AG04450 (cell line): ENCODE measurements at regions not wholly inside any gene's neighbourhood (a gene's known extent, or its start where the extent isn't known, plus 50 kb on each side); places are given as distances from the start of the nearest gene placed in this dataset.

Experiments used
- CTCF ChIA-PET: fragments of 300-600, 350-600 bp; formaldehyde crosslinking; extraction: SDS; loops from one replicate; lab custom pipeline; 2022; ENCODE audit warnings: antibody characterized with exemption, inconsistent platforms; lab: Charles Lee
- POLR2A ChIA-PET: fragments of 350-600 bp; formaldehyde crosslinking; extraction: SDS; loops from one replicate; lab custom pipeline; 2021; ENCODE audit warnings: antibody characterized with exemption, inconsistent platforms; lab: Yijun Ruan, JAX
- DNase-seq: peaks from one replicate; pipeline ENCODE4 v3.0.0-alpha.2; 2011; ENCODE audit warnings: low read depth, low spot score
- H3K27ac ChIP-seq: one replicate; pipeline ENCODE4 v1.5.1; 2012; ENCODE audit warnings: low read depth, low read length, control low read depth
- H3K27me3 ChIP-seq: one replicate; pipeline ENCODE4 v1.6.0; 2012; ENCODE audit warnings: low read length; ENCODE audit not compliant: control insufficient read depth, insufficient read depth
- H3K4me3 ChIP-seq: 2 replicates; pipeline ENCODE4 v1.5.1; 2011; ENCODE audit warnings: mild to moderate bottlenecking, low read depth, low read length, control low read depth
- H3K9me3 ChIP-seq: 2 replicates; pipeline ENCODE4 v1.5.1; 2012; ENCODE audit warnings: low read length; ENCODE audit not compliant: control insufficient read depth, insufficient read depth
- CTCF ChIP-seq: IDR thresholded peaks from 2 replicates; pipeline ENCODE4 v1.5.1; 2011; ENCODE audit warnings: low read depth, low read length, control low read depth, inconsistent platforms

GRCh38 chr15:58283302-58283701 lies 145.1 kb downstream of the AQP9 start:
- TF ChIP-seq CTCF, result no peak
- no peaks in the 10 kb centered on the region for H3K9me3 ChIP-seq
- ChIA-PET CTCF (interaction anchor here (0.6 kb wide), 1 partner anchor 467 kb away, joined by 3 read pairs; no protein-coding TSS in a partner anchor), POLR2A (no interaction called here)
- DNase-seq, result no peak
- H3K4me3 ChIP-seq, result no peak overlapping the region
- no peaks in the 10 kb centered on the region for H3K27me3 ChIP-seq
- H3K27ac ChIP-seq, result no peak overlapping the region

GRCh38 chr15:58284293-58284692 lies 146.1 kb downstream of the AQP9 start:
- CTCF ChIA-PET, result no interaction called here
- no peak for DNase-seq

GRCh38 chr15:58285212-58285920 lies 146.4 kb upstream of the LIPC start:
- Histone ChIP-seq H3K27ac (no peak overlapping the region), H3K27me3 (no peaks in the 10 kb centered on the region), H3K4me3 (no peak overlapping the region), H3K9me3 (no peaks in the 10 kb centered on the region)
- ChIA-PET POLR2A (no interaction called here), CTCF (no interaction called here)
- TF ChIP-seq CTCF, result no peak
- no peak for DNase-seq

More at GRCh38 chr15:58284293-58284692, 146.1 kb downstream of the AQP9 start:
- Histone ChIP-seq H3K4me3 (no peak overlapping the region), H3K27ac (no peak overlapping the region), H3K27me3 (no peaks in the 10 kb centered on the region), H3K9me3 (no peaks in the 10 kb centered on the region)
- TF ChIP-seq CTCF, result no peak
- POLR2A ChIA-PET, result no interaction called here

GRCh38 chr15:58285921-58286278 lies 145.9 kb upstream of the LIPC start:
- CTCF ChIA-PET, result no interaction called here
- no peaks in the 10 kb centered on the region for H3K27me3 ChIP-seq
- no peak overlapping the region for H3K4me3 ChIP-seq
- POLR2A ChIA-PET, result no interaction called here
- no peaks in the 10 kb centered on the region for H3K9me3 ChIP-seq
- TF ChIP-seq CTCF, result no peak
- H3K27ac ChIP-seq, result no peak overlapping the region
- DNase-seq, result no peak

- Histone ChIP-seq H3K4me3 (no peak overlapping the region), H3K27ac (no peak overlapping the region), H3K9me3 (no peaks in the 10 kb centered on the region), H3K27me3 (no peaks in the 10 kb centered on the region)
- TF ChIP-seq CTCF, result no peak
- no peak for DNase-seq
- ChIA-PET CTCF (no interaction called here), POLR2A (no interaction called here)
Measured at GRCh38 chr15:58286523-58286922, 145.3 kb upstream of the LIPC start.
